Psoas muscle (tissue), 7 donors: ENCODE measurements at regions not wholly inside any gene's neighbourhood (a gene's known extent, or its start where the extent isn't known, plus 50 kb on each side); places are given as distances from the start of the nearest gene placed in this dataset.

Source experiments
- ATAC-seq, 4 donors: fragments of 200-7000 bp; cut with Tn5 transposase; one replicate each; pipeline ENCODE4 v1.9.1; 2020; ENCODE audit warnings: moderate library complexity in 3 of 4, mild to moderate bottlenecking in 2 of 4
- DNase-seq, 2 donors: peaks; one replicate each; pipeline ENCODE4 v3.0.0-alpha.2; 2020
- H3K27ac ChIP-seq: fragments of 200-600 bp; one replicate; pipeline ENCODE4 v1.8.0; 2022
- H3K27me3 ChIP-seq, 3 donors: fragments of 200-600 bp in 1 of 3; one replicate each; pipeline versions ENCODE4 v1.6.1 to v1.8.0; 2013 to 2022; ENCODE audit warnings: low read length in 2 of 3, mild to moderate bottlenecking in 2 of 3, moderate library complexity in 1 of 3; ENCODE audit not compliant: insufficient read depth in 3 of 3
- H3K36me3 ChIP-seq, 2 donors: fragments of 200-600 bp in 1 of 2; one replicate each; pipeline versions ENCODE4 v1.6.1 to v1.8.0; 2013 to 2022; ENCODE audit warnings: low read depth in 1 of 2, mild to moderate bottlenecking in 1 of 2, moderate library complexity in 1 of 2; ENCODE audit not compliant: insufficient read depth in 1 of 2
- H3K4me1 ChIP-seq: fragments of 200-600 bp; one replicate; pipeline ENCODE4 v1.8.0; 2022
- H3K4me3 ChIP-seq: fragments of 200-600 bp; one replicate; pipeline ENCODE4 v1.8.0; 2022; ENCODE audit warnings: mild to moderate bottlenecking
- H3K9me3 ChIP-seq: fragments of 200-600 bp; one replicate; pipeline ENCODE4 v1.8.0; 2022
- WGBS, 3 donors: extraction: QIAGEN DNeasy Blood & Tissue Kit; methylation state at CpG; one replicate each; pipeline versions ENCODE4 v1.1.6 to v1.1.7; 2013; 5-methylcytosine and 5-hydroxymethylcytosine counted together
- intact Hi-C, 2 donors: fragments of 100-400 bp; cut with DNase I; formaldehyde crosslinking; loops; one replicate each; pipeline versions ENCODE4 v1.11.0 to v1.14.2; 2022
- TF ChIP-seq, protein P1 (sequence below): fragments of 200-600 bp; IDR thresholded peaks from one replicate; pipeline ENCODE4 v1.8.0; 2022; ENCODE audit warnings: antibody characterized with exemption
- donor health status: healthy with polysubstance abuse.
- donor health status: DM: no; HTN: no; CAD: no; lungs with moderate emphysema.
- donor health status: Bipolar disorder and iron deficiency.
- donor health status: healthy.
- donor health status: DM: yes; HTN: yes; CAD: no.
- donor health status: DM: no; HTN: no; CAD: no.
- donor health status: DM: yes; HTN: yes; CAD: no.

GRCh38 chr15:47644722-47645121, 72.6 kb upstream of the SEMA6D start:
- Histone ChIP-seq H3K4me1 (no peaks in the 10 kb centered on the region), H3K27ac (no peak overlapping the region), H3K27me3 (no peaks in the 10 kb centered on the region), H3K36me3 (no peaks in the 10 kb centered on the region), H3K9me3 (no peaks in the 10 kb centered on the region), H3K4me3 (no peak overlapping the region)
- intact Hi-C loops = no loop called here
- DNase-seq (no peak), ATAC-seq (no peak)
- 51 to 54% (median 52%) methylated on average over 3 of the region's 3 CpGs for WGBS, 3 donors
- TF ChIP-seq, protein P1, sequence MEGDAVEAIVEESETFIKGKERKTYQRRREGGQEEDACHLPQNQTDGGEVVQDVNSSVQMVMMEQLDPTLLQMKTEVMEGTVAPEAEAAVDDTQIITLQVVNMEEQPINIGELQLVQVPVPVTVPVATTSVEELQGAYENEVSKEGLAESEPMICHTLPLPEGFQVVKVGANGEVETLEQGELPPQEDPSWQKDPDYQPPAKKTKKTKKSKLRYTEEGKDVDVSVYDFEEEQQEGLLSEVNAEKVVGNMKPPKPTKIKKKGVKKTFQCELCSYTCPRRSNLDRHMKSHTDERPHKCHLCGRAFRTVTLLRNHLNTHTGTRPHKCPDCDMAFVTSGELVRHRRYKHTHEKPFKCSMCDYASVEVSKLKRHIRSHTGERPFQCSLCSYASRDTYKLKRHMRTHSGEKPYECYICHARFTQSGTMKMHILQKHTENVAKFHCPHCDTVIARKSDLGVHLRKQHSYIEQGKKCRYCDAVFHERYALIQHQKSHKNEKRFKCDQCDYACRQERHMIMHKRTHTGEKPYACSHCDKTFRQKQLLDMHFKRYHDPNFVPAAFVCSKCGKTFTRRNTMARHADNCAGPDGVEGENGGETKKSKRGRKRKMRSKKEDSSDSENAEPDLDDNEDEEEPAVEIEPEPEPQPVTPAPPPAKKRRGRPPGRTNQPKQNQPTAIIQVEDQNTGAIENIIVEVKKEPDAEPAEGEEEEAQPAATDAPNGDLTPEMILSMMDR = no peak

GRCh38 chr15:47650564-47650963, 66.7 kb upstream of the SEMA6D start:
- DNase-seq (no peak), ATAC-seq (no peak)
- Histone ChIP-seq H3K9me3 (no peaks in the 10 kb centered on the region), H3K27ac (no peak overlapping the region), H3K36me3 (no peaks in the 10 kb centered on the region), H3K4me3 (no peak overlapping the region), H3K27me3 (peaks cover 0 to 3% (median 0%) of the 10 kb centered on the region in 3 donors), H3K4me1 (no peaks in the 10 kb centered on the region)
- intact Hi-C loops = no loop called here
- WGBS, 3 donors = 74 to 81% (median 80%) methylated on average over 3 of the region's 3 CpGs
- TF ChIP-seq, protein P1 = no peak

GRCh38 chr15:47652328-47652727, 65.0 kb upstream of the SEMA6D start:
- no peak for ATAC-seq
- DNase-seq = no peak
- Histone ChIP-seq H3K4me1 (no peaks in the 10 kb centered on the region), H3K27ac (no peak overlapping the region), H3K27me3 (peaks cover 0 to 3% (median 0%) of the 10 kb centered on the region in 3 donors), H3K9me3 (no peaks in the 10 kb centered on the region), H3K36me3 (no peaks in the 10 kb centered on the region), H3K4me3 (no peak overlapping the region)
- TF ChIP-seq, protein P1 = no peak
- intact Hi-C loops = no loop called here
- 26 to 32% (median 28%) methylated on average over 7 of the region's 7 CpGs for WGBS, 3 donors

- ATAC-seq = no peak
- H3K4me1 ChIP-seq = no peaks in the 10 kb centered on the region
- no peaks in the 10 kb centered on the region for H3K36me3 ChIP-seq
- H3K9me3 ChIP-seq = no peaks in the 10 kb centered on the region
- peaks cover 0 to 3% (median 0%) of the 10 kb centered on the region in 3 donors for H3K27me3 ChIP-seq
- intact Hi-C loops = no loop called here
- 44 to 63% (median 53%) methylated on average over 2 of the region's 2 CpGs for WGBS, 3 donors
- no peak for DNase-seq
- TF ChIP-seq, protein P1 = no peak
- H3K4me3 ChIP-seq = no peak overlapping the region
- no peak overlapping the region for H3K27ac ChIP-seq
These were observed 64.5 kb upstream of the SEMA6D start for GRCh38 chr15:47652844-47653243.

- Histone ChIP-seq H3K36me3 (no peaks in the 10 kb centered on the region), H3K27me3 (no peaks in the 10 kb centered on the region), H3K4me3 (no peak overlapping the region), H3K27ac (no peak overlapping the region), H3K4me1 (no peaks in the 10 kb centered on the region), H3K9me3 (no peaks in the 10 kb centered on the region)
- DNase-seq (no peak), ATAC-seq (no peak)
- TF ChIP-seq, protein P1 = no peak
- intact Hi-C loops = no loop called here
- WGBS, 3 donors = 88 to 90% (median 89%) methylated on average over 5 of the region's 5 CpGs
These were observed 55.6 kb upstream of the SEMA6D start for GRCh38 chr15:47661661-47662180.
